HCT116 (cell line): ENCODE measurements at regions not wholly inside any gene's neighbourhood (a gene's known extent, or its start where the extent isn't known, plus 50 kb on each side); places are given as distances from the start of the nearest gene placed in this dataset.

Experiments used
- ATAC-seq: fragments of 200-7000 bp; cut with Tn5 transposase; 2 replicates; pipeline ENCODE4 v1.9.1; 2020; ENCODE audit warnings: mild to moderate bottlenecking, moderate library complexity
- BruUV-seq: library from RNA; stranded (reverse); fragments of 400-500 nt; replicated peaks from 2 replicates; lab custom pipeline; 2021; lab: Mats Ljungman, UMichigan
- CTCF ChIA-PET: fragments of 300-600 bp; sonication (Branson Sonifier 250); formaldehyde crosslinking; loops from one replicate; lab custom pipeline; 2021; ENCODE audit warnings: antibody characterized with exemption; lab: Charles Lee
- POLR2A ChIA-PET: fragments of 300-600, 350-600 bp; sonication (Branson Sonifier 250); formaldehyde crosslinking; loops from one replicate; lab custom pipeline; 2021; ENCODE audit warnings: antibody characterized with exemption; lab: Charles Lee
- RAD21 ChIA-PET, 2 experiments: fragments of 300-600 bp; sonication (Branson Sonifier 250); formaldehyde crosslinking; loops; one replicate each; lab custom pipeline; 2023; ENCODE audit warnings: low total read pairs in 2 of 2; ENCODE audit not compliant: uncharacterized antibody in 2 of 2, unreplicated experiment in 2 of 2, low non-redundant PET in 1 of 2; lab: Charles Lee
- DNase-seq: peaks from one replicate; pipeline ENCODE4 v3.0.0-alpha.2; 2010; ENCODE audit warnings: low read depth, low spot score
- H2AFZ ChIP-seq: fragments of 200-600 bp; shearing (Covaris generic), sonication (generic); 2 replicates; pipeline ENCODE4 v1.6.1; 2017; ENCODE audit warnings: low read depth, mixed run types, mixed read lengths, antibody characterized with exemption, low read length; ENCODE audit not compliant: poor library complexity, severe bottlenecking
- H3K27ac ChIP-seq: 2 replicates; pipeline ENCODE4 v1.5.1; 2012; ENCODE audit warnings: low read depth, low read length
- H3K27me3 ChIP-seq: fragments of 200-600 bp; sonication (generic); 2 replicates; pipeline ENCODE4 v1.6.1; 2016; ENCODE audit warnings: mixed run types, low read length, mixed read lengths; ENCODE audit not compliant: insufficient read depth
- H3K36me3 ChIP-seq, 2 experiments: fragments of 200-500 bp in 1 of 2; fragments of 200-600 bp in 1 of 2; sonication (Bioruptor generic) in 1 of 2; sonication (generic) in 1 of 2; 2 replicates each; pipeline versions ENCODE4 v1.5.1 to v1.6.1; 2014 to 2016; ENCODE audit warnings: low read length in 2 of 2, inconsistent platforms in 1 of 2, mixed read lengths in 1 of 2, mixed run types in 1 of 2; ENCODE audit not compliant: insufficient read depth in 2 of 2, control insufficient read depth in 1 of 2
- H3K4me1 ChIP-seq, 2 experiments: fragments of 200-600 bp in 1 of 2; sonication (generic) in 1 of 2; 2 replicates each; pipeline versions ENCODE4 v1.5.1 to v1.6.1; 2012 to 2017; ENCODE audit warnings: low read length in 2 of 2, inconsistent platforms in 1 of 2, mild to moderate bottlenecking in 1 of 2, mixed read lengths in 1 of 2, mixed run types in 1 of 2, moderate library complexity in 1 of 2; ENCODE audit not compliant: insufficient read depth in 2 of 2, control insufficient read depth in 1 of 2
- H3K4me2 ChIP-seq: fragments of 200-600 bp; sonication (generic); 2 replicates; pipeline ENCODE4 v1.6.1; 2017; ENCODE audit warnings: mixed run types, low read length, mixed read lengths
- H3K4me3 ChIP-seq, 2 experiments: fragments of 200-600 bp in 1 of 2; sonication (generic) in 1 of 2; replicated peaks in 1 of 2; 2 replicates each; pipeline ENCODE4 v1.5.1; 2011 to 2016; ENCODE audit warnings: low read length in 2 of 2, control low read depth in 1 of 2, low read depth in 1 of 2, mild to moderate bottlenecking in 1 of 2, mixed read lengths in 1 of 2, mixed run types in 1 of 2
- H3K79me2 ChIP-seq: fragments of 200-600 bp; sonication (generic); 2 replicates; pipeline ENCODE4 v1.6.1; 2017; ENCODE audit warnings: mild to moderate bottlenecking, mixed run types, low read length, moderate library complexity, mixed read lengths; ENCODE audit not compliant: insufficient read depth
- H3K9ac ChIP-seq: fragments of 200-600 bp; sonication (generic); 2 replicates; pipeline ENCODE4 v1.6.1; 2016; ENCODE audit warnings: low read length, mixed read lengths
- H3K9me2 ChIP-seq: fragments of 200-600 bp; sonication (generic), shearing (Covaris generic); 2 replicates; pipeline ENCODE4 v1.6.1; 2017; ENCODE audit warnings: mixed run types, mild to moderate bottlenecking, moderate library complexity; ENCODE audit not compliant: insufficient read depth
- H3K9me3 ChIP-seq, 2 experiments: fragments of 200-500 bp in 1 of 2; fragments of 200-600 bp in 1 of 2; sonication (Bioruptor generic) in 1 of 2; sonication (generic) in 1 of 2; 2 replicates each; pipeline ENCODE4 v1.6.1; 2014 to 2017; ENCODE audit warnings: low read length in 2 of 2, mixed read lengths in 2 of 2, inconsistent platforms in 1 of 2, low read depth in 1 of 2, mild to moderate bottlenecking in 1 of 2, mixed run types in 1 of 2, moderate library complexity in 1 of 2; ENCODE audit not compliant: control insufficient read depth in 1 of 2, insufficient read depth in 1 of 2
- H4K20me1 ChIP-seq: fragments of 200-600 bp; sonication (generic), shearing (Covaris generic); 2 replicates; pipeline ENCODE4 v1.6.1; 2017; ENCODE audit warnings: mixed run types, mild to moderate bottlenecking, moderate library complexity; ENCODE audit not compliant: insufficient read depth
- CBX3 ChIP-seq: IDR thresholded peaks from 2 replicates; pipeline ENCODE4 v1.6.1; 2012; ENCODE audit warnings: low read depth
- EZH2 ChIP-seq: fragments of 200-600 bp; sonication (generic); IDR thresholded peaks from 2 replicates; pipeline ENCODE4 v1.6.1; 2017; ENCODE audit warnings: antibody characterized with exemption, mixed run types
- FOSL1 ChIP-seq: IDR thresholded peaks from 2 replicates; pipeline ENCODE4 v1.6.1; 2012; ENCODE audit warnings: low read depth
- POLR2A ChIP-seq: IDR thresholded peaks from 2 replicates; pipeline ENCODE4 v1.7.0; 2011; ENCODE audit warnings: borderline replicate concordance; ENCODE audit not compliant: insufficient read depth, insufficient read length; ENCODE audit errors: extremely low read depth
- POLR2AphosphoS5 ChIP-seq: IDR thresholded peaks from 2 replicates; pipeline ENCODE4 v1.6.1; 2011; ENCODE audit warnings: mild to moderate bottlenecking, low read depth, low read length, moderate library complexity
- RAD21 ChIP-seq: IDR thresholded peaks from 2 replicates; pipeline ENCODE4 v1.6.1; 2012; ENCODE audit warnings: low read depth, mild to moderate bottlenecking
- SP1 ChIP-seq: IDR thresholded peaks from 2 replicates; pipeline ENCODE4 v1.6.1; 2012; ENCODE audit warnings: low read depth
- TCF7L2 ChIP-seq: IDR thresholded peaks from 2 replicates; pipeline ENCODE4 v1.7.0; 2011; ENCODE audit warnings: borderline replicate concordance, inconsistent platforms; ENCODE audit not compliant: insufficient read depth, insufficient read length; ENCODE audit errors: extremely low read depth
- YY1 ChIP-seq: IDR thresholded peaks from 2 replicates; pipeline ENCODE4 v1.6.1; 2011; ENCODE audit warnings: low read length, low read depth, moderate library complexity, mild to moderate bottlenecking; ENCODE audit not compliant: insufficient replicate concordance; ENCODE audit errors: extremely low read depth
- intact Hi-C: fragments of 100-400 bp; cut with micrococcal nuclease; formaldehyde crosslinking; loops from 2 replicates; pipeline ENCODE4 v1.10.0; 2022
- TF ChIP-seq, protein P1 (sequence below): IDR thresholded peaks from 2 replicates; pipeline ENCODE4 v1.6.1; 2012; ENCODE audit warnings: low read depth
- TF ChIP-seq, protein P2 (sequence below): IDR thresholded peaks from 2 replicates; pipeline ENCODE4 v1.6.1; 2011; ENCODE audit warnings: mild to moderate bottlenecking, low read length, moderate library complexity; ENCODE audit not compliant: insufficient replicate concordance; ENCODE audit errors: extremely low read depth

DNA sequence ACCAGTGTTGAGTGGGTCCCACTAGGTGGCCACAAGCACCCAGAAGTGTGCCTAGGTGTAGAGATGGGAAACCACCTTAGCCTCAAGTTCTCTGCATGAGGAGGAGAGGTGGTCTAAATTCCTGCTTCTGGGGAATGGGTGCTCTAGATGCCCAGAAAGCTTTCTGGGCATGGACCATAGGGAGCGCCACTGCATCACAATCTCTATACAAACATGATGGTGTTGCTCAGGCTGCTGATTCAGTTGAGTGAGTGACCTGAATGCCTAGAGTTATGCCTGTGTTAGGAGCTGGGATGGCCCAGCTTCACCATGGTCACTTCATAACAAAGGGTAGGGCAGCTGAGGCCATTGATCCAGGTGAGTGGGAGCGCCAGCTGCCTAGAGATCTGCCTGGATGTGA, 667.9 kb upstream of the ARRDC3 start:
- TF ChIP-seq, protein P1, sequence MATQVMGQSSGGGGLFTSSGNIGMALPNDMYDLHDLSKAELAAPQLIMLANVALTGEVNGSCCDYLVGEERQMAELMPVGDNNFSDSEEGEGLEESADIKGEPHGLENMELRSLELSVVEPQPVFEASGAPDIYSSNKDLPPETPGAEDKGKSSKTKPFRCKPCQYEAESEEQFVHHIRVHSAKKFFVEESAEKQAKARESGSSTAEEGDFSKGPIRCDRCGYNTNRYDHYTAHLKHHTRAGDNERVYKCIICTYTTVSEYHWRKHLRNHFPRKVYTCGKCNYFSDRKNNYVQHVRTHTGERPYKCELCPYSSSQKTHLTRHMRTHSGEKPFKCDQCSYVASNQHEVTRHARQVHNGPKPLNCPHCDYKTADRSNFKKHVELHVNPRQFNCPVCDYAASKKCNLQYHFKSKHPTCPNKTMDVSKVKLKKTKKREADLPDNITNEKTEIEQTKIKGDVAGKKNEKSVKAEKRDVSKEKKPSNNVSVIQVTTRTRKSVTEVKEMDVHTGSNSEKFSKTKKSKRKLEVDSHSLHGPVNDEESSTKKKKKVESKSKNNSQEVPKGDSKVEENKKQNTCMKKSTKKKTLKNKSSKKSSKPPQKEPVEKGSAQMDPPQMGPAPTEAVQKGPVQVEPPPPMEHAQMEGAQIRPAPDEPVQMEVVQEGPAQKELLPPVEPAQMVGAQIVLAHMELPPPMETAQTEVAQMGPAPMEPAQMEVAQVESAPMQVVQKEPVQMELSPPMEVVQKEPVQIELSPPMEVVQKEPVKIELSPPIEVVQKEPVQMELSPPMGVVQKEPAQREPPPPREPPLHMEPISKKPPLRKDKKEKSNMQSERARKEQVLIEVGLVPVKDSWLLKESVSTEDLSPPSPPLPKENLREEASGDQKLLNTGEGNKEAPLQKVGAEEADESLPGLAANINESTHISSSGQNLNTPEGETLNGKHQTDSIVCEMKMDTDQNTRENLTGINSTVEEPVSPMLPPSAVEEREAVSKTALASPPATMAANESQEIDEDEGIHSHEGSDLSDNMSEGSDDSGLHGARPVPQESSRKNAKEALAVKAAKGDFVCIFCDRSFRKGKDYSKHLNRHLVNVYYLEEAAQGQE = no peak
- TF ChIP-seq YY1 = no peak
- no peak for TF ChIP-seq SP1
- TF ChIP-seq CBX3 = no peak
- TF ChIP-seq RAD21 = no peak
- no peak for TF ChIP-seq TCF7L2
- TF ChIP-seq, protein P2, sequence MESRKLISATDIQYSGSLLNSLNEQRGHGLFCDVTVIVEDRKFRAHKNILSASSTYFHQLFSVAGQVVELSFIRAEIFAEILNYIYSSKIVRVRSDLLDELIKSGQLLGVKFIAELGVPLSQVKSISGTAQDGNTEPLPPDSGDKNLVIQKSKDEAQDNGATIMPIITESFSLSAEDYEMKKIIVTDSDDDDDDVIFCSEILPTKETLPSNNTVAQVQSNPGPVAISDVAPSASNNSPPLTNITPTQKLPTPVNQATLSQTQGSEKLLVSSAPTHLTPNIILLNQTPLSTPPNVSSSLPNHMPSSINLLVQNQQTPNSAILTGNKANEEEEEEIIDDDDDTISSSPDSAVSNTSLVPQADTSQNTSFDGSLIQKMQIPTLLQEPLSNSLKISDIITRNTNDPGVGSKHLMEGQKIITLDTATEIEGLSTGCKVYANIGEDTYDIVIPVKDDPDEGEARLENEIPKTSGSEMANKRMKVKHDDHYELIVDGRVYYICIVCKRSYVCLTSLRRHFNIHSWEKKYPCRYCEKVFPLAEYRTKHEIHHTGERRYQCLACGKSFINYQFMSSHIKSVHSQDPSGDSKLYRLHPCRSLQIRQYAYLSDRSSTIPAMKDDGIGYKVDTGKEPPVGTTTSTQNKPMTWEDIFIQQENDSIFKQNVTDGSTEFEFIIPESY = no peak
- TF ChIP-seq POLR2AphosphoS5 = no peak
- TF ChIP-seq FOSL1 = no peak
- TF ChIP-seq POLR2A = no peak
- TF ChIP-seq EZH2 = no peak
- Histone ChIP-seq H3K9ac (no peak overlapping the region), H3K79me2 (no peaks in the 10 kb centered on the region), H3K9me2 (no peaks in the 10 kb centered on the region; the same call in 1 of the 2 replicates), H3K9me3 (no peaks in the 10 kb centered on the region), H4K20me1 (no peaks in the 10 kb centered on the region), H2AFZ (no peak overlapping the region), H3K4me3 (no peak overlapping the region), H3K27ac (no peak overlapping the region), H3K36me3 (no peaks in the 10 kb centered on the region), H3K4me1 (no peaks in the 10 kb centered on the region), H3K27me3 (no peaks in the 10 kb centered on the region), H3K4me2 (no peak overlapping the region)
- DNase-seq (no peak), ATAC-seq (no peak)
- BruUV-seq = no TSS peak
- ChIA-PET RAD21 (no interaction called here), CTCF (no interaction called here), POLR2A (no interaction called here)
- intact Hi-C loops = no loop called here
